ENCODE measurements at regions not wholly inside any gene's neighbourhood (a gene's known extent, or its start where the extent isn't known, plus 50 kb on each side); places are given as distances from the start of the nearest gene placed in this dataset.
"Not testable (repeated sequence)": the region's sequence is repeated elsewhere in the genome, so short reads cannot be mapped to it uniquely, and the experiment has no call there.

GRCh38 chr5:97544678-97545077, 361.6 kb upstream of the RIOK2 start:
- DNase-seq (ENCODE audit: low spot score), result no peak

GRCh38 chr5:97545446-97545845, 362.4 kb upstream of the RIOK2 start:
- DNase-seq (ENCODE audit: low spot score), result no peak

GRCh38 chr5:97545886-97546535, 363.0 kb upstream of the RIOK2 start:
- peak; percentile 29 for DNase-seq (ENCODE audit: low spot score)

GRCh38 chr5:97547430-97547829, 364.4 kb upstream of the RIOK2 start:
- no peak for DNase-seq (ENCODE audit: low spot score)

GRCh38 chr5:97547999-97548738, 365.1 kb upstream of the RIOK2 start:
- DNase-seq (ENCODE audit: low spot score), result no peak

GRCh38 chr5:97548739-97549080, 365.7 kb upstream of the RIOK2 start:
- DNase-seq (ENCODE audit: low spot score), result no peak

- no peak for DNase-seq (ENCODE audit: low spot score)
Measured at GRCh38 chr5:97549496-97549895, 366.4 kb upstream of the RIOK2 start.

GRCh38 chr5:97550164-97550563, 367.1 kb upstream of the RIOK2 start:
- peak; percentile 34 for DNase-seq (ENCODE audit: low spot score)

GRCh38 chr5:97550818-97551217, 367.8 kb upstream of the RIOK2 start:
- no peak for DNase-seq (ENCODE audit: low spot score)

- no peak for DNase-seq (ENCODE audit: low spot score)
Measured at GRCh38 chr5:97553604-97554452, 370.8 kb upstream of the RIOK2 start.

GRCh38 chr5:97554977-97555643, 372.1 kb upstream of the RIOK2 start:
- DNase-seq (ENCODE audit: low spot score), result peak; percentile 55

GRCh38 chr5:97555644-97555981, 372.6 kb upstream of the RIOK2 start:
- no peak for DNase-seq (ENCODE audit: low spot score)

- no peak for DNase-seq (ENCODE audit: low spot score)
Measured at GRCh38 chr5:97559827-97560598, 377.0 kb upstream of the RIOK2 start.

GRCh38 chr5:97560599-97560993, 377.5 kb upstream of the RIOK2 start:
- no peak for DNase-seq (ENCODE audit: low spot score)

- DNase-seq (ENCODE audit: low spot score), result no peak
Measured at GRCh38 chr5:97563050-97563657, 380.1 kb upstream of the RIOK2 start.

GRCh38 chr5:97568382-97568781, 385.3 kb upstream of the RIOK2 start:
- DNase-seq (ENCODE audit: low spot score), result no peak

GRCh38 chr5:97570242-97570641, 387.2 kb upstream of the RIOK2 start:
- no peak for DNase-seq (ENCODE audit: low spot score)

GRCh38 chr5:97575322-97575721, 392.3 kb upstream of the RIOK2 start:
- DNase-seq (ENCODE audit: low spot score), result no peak

GRCh38 chr5:97576956-97577355, 393.9 kb upstream of the RIOK2 start:
- DNase-seq (ENCODE audit: low spot score), result no peak

GRCh38 chr5:97579977-97580376, 396.9 kb upstream of the RIOK2 start:
- DNase-seq (ENCODE audit: low spot score), result not testable (repeated sequence)

- DNase-seq (ENCODE audit: low spot score), result no peak
Measured at GRCh38 chr5:97580746-97581145, 397.7 kb upstream of the RIOK2 start.

All from AG20443 (cell line).